OCI-M1 (cell line): ENCODE measurements at regions not wholly inside any gene's neighbourhood (a gene's known extent, or its start where the extent isn't known, plus 50 kb on each side); places are given as distances from the start of the nearest gene placed in this dataset.
"Not testable (repeated sequence)": the region's sequence is repeated elsewhere in the genome, so short reads cannot be mapped to it uniquely, and the experiment has no call there.

ENCODE experiments used
- DNase-seq: peaks from one replicate; lab custom pipeline; 2025; lab: John Stamatoyannopoulos, UW

DNA sequence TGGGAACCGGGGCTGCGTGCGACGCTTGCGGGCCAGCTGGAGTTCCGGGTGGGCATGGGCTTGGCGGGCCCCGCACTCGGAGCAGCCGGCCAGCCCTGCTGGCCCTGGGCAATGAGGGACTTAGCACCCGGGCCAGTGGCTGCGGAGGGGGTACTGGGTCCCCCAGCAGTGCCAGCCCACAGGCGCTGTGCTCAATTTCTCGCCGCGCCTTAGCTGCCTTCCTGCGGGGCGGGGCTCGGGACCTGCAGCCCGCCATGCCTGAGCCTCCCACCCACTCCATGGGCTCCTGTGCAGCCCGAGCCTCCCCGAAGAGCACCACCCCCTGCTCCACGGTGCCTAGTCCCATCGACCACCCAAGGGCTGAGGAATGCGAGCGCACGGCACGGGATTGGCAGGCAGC lies 63.8 kb downstream of the PLXNA1 start:
- not testable (repeated sequence) for DNase-seq

- DNase-seq = no peak
Measured at GRCh38 chr3:127049393-127049792, 66.5 kb downstream of the PLXNA1 start.

GRCh38 chr3:127050733-127051132 lies 67.8 kb downstream of the PLXNA1 start:
- DNase-seq = no peak

DNA sequence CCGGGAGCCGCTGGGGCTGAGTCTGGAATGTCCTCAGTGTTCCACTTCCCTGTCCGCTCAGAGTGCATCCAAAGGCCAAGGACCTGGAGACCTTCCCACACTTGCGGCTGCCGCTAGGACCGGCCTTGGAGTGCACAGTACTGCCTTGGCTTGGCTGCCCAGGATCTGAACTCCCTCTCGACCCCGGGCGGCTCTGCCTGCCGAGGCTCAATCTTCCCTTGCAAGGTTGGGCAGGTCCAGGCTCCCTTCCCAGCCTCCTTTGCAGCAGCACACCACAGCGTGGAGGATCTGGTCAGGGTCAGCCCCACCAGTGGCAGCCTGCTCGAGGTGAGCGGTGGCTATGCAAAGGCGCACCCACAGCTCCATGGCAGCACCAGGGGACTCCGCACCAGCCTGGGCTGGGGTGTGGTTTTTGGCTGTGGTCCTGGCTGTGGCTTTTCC lies 69.2 kb downstream of the PLXNA1 start:
- no peak for DNase-seq

DNA sequence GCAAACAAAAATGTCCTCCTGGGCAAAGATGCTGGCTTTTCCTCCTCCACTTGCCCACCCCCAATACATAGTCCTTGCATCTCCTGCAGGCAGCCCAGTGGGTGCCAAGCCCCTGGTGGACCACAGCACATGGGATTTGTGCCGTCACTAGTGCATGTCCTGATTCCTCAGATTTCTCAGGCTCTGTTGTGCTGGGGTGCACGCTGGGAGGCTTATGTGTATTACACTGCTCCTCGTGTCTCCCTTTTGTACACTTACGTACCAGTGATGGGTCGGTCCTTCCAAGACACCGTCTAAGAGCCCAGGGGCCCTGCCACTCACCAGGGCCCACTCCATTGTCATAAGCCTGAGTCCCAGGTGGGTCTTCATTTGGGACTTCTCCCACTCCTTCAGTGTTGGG lies 70.1 kb downstream of the PLXNA1 start:
- no peak for DNase-seq

DNA sequence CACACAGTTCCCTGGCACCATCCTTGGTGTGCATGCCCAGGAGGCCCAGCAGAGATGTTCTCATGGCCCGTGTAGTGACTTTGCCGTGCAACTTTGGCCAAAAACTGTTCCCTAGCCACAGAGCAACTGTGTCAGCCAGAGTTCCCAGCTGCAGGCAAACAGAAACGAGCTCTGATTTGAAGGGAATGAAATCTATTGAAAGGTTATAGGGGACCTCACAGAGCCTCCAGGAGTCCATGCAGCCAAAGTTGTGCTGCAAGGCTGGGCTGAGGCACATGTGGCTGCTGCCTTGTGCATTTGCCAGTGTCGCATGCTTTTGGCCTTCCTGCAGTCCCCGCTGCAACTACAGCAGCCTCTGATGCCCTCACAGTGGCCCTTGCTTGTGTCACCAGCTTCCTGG lies 70.5 kb downstream of the PLXNA1 start:
- no peak for DNase-seq

- DNase-seq = no peak
Measured at GRCh38 chr3:127053979-127054378, 71.1 kb downstream of the PLXNA1 start.

DNA sequence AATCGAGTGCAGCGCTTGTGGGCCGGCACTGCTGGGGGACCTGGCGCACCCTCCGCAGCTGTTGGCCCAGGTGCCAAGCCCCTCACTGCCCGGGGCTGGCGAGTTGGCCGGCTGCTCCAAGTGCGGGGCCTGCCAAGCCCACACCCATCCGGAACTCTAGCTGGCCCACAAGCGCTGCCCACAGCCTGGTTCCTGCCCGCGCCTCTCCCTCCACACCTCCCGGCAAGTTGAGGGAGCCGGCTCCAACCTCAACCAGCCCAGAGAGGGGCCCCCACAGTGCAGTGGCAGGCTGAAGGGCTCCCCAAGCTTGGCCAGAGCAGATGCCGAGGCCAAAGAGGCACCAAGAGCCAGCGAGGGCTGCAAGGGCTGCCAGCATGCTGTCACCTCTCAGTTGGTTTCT lies 73.4 kb downstream of the PLXNA1 start:
- DNase-seq = no peak

- DNase-seq = no peak
Measured at GRCh38 chr3:127056976-127057375, 74.1 kb downstream of the PLXNA1 start.

GRCh38 chr3:127059072-127059471 lies 76.2 kb downstream of the PLXNA1 start:
- no peak for DNase-seq

DNA sequence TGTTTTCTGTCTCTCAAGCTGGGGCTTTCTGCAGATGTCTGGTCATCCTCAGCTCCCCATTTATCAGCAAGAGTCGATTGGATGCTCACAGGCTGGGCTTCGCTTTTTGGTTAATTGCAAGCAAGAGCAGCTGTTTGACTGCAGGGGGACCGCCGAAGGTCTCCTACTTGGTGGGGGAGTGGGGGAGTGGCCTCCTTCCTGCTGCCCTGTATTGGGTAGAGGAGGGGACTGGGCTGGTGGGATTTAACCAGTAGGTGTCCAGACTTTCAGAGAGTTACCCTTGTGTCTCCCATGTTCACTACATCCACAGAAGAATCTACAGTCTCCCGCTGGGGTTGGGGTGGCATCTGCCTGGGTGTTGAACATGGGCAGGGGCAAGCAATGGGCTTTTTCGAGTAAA lies 78.7 kb downstream of the PLXNA1 start:
- no peak for DNase-seq

DNA sequence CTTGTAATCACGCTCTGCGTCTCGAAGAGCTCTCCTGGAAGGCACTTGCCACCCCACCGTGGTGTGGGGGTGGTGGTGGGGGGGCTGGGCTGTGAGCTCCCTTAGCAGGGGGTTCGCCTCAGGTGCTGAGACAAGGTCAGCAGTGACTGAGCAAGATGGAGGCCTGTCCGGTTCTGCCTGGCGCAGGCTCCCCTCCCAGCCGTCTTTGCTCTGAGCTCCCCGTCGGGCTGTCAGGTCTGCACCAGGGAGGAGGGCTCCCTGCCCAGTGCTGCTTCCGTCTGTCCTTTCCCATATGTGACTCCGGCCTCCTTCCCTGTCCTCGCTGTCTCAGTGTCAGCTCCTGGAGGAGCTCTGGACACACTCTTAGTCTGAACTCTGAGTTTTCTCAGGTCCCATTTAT lies 80.0 kb downstream of the PLXNA1 start:
- no peak for DNase-seq

DNA sequence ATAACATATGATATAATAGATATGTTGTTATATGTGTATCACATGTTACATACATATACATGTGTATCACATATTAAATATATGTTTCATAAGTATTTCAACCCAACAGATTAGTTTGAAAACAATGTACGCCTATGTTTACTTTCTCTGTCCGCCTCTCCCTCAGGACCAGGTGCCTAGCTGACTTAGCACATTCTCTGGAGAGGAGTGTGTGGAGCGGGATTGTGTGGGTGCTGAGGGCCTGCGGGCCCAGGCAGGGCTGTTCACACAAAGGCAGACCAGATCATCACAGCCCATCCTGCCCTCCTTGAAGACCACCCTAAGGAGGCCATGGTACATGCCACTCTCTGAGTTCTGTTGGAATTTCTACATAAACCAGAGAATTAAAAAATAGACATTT lies 81.0 kb downstream of the PLXNA1 start:
- no peak for DNase-seq

DNA sequence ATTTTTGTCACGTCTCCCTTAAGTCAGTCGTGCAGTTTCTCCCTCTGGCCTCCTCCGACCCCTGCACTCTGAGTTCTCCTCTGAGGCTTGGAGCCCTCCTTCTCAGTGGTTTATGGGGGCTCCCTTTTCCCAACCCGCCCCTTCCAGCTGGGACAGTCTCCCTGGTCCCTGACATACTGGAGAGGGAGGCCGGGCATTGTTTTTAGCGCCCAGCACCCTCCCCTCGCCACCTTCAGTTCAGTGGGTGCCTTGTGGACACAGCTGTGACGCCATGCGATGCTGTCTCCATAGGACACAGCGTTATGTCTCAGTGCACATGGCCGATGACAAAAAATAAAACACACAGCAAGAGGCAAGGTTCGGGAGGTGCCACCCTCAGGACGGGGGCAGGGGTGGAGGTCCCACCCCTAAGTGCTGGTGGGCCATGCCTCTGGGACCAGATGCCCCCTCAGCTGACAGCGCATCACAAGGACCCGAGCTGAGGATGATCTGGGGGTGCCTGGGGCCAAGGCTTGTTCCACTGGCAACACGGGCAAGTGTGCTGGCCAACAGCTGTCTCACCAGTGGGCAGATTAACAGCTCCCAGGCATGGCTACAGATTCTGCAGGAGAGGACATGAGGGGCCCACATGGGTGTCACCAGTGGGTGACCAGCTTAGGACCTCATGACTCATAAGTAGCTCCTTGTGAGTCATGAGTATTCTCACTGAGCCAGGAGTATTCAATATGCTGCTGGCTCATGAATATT lies 81.6 kb downstream of the PLXNA1 start:
- no peak for DNase-seq

DNA sequence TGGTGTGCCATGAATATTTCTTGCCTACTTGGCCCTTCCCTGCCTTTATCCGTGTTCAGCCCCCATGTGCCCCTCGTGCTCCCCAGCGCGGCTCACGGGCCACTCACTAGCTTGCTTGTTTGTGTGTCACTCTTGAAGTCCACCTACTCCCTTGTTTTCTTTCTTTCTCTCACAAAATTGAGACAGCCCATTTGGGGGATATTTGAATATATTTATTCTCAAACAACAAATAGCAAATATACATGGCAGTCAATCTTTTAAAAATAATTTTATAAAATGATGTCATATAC lies 82.2 kb downstream of the PLXNA1 start:
- DNase-seq = no peak

- DNase-seq = no peak
Measured at GRCh38 chr3:127065561-127066290, 82.8 kb downstream of the PLXNA1 start.

- no peak for DNase-seq
Measured at GRCh38 chr3:127066635-127067034, 83.7 kb downstream of the PLXNA1 start.

DNA sequence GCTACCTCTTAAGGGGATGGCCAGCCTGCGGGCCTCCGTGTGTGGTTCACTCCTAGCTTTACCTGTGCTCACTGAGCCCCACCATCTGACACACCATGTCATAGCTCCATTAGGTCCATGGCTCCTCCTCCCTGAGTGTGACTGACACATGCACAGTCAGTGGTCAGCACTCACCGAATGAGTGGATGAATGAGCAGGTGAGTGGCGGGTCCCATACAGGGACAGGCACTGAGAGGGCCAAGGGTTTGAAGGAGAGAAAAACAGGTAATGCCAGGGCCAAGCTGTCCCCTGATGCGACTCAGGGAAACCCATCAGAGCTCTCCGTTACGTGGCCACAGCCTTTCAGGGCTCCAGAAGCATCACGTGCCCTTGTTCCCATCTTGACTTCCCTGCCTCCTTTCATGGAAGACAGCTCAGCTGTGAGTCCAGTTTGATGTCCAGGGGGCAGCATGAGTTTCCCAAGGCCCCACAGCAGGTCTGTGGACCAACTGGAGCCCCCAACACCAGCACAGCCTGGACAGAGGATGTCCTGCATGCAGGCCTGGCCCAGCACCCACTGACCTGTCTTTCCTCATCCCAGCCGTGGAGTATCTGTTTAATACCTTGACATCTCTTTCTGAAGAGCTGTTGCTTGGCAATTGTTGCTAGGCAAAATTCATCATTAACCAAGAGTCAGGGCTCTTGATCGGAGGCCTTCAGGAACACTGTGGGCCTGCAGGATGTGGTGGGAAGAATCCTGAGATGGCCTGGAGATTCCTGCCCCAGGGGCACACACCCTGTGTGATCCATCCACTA lies 84.4 kb downstream of the PLXNA1 start:
- DNase-seq = no peak

- no peak for DNase-seq
Measured at GRCh38 chr3:127068111-127068810, 85.3 kb downstream of the PLXNA1 start.

- DNase-seq = no peak
Measured at GRCh38 chr3:127068871-127069270, 86.0 kb downstream of the PLXNA1 start.

DNA sequence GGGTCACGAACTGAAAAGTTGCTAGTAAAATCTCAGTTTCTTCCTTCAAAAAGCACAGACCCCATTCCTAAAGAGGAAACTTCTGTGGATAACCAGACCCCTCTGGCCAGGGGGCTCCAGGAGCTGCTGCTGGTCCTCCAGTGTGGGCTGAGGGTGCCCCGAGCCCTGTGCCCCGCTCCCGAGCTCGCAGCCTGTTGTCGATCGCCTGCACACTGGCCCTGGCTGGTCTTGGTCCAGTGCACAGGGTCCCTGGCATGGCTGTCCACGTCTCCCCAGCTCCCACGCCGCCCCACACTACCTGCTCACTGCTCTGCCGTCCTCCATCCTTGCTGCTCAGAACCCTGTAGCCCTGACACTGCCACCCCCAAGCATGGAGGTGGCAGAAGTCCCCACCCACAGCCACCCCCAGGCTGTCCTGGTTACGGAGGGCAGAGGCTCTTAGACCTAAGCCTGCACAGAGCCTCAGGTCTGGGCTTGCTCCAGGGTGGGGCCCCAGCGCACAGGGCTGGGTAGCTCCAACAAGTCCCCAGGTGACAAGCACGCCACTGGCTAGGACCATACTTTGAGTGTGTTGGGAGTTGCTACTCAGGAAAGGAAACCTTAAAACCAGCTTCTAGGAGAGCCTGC lies 87.0 kb downstream of the PLXNA1 start:
- DNase-seq = no peak

GRCh38 chr3:127070776-127071175 lies 87.9 kb downstream of the PLXNA1 start:
- no peak for DNase-seq
